NCI-H2029 (cell line): ENCODE measurements at regions not wholly inside any gene's neighbourhood (a gene's known extent, or its start where the extent isn't known, plus 50 kb on each side); places are given as distances from the start of the nearest gene placed in this dataset.

Source experiments
- DNase-seq: peaks from one replicate; lab custom pipeline; 2025; lab: John Stamatoyannopoulos, UW

DNA sequence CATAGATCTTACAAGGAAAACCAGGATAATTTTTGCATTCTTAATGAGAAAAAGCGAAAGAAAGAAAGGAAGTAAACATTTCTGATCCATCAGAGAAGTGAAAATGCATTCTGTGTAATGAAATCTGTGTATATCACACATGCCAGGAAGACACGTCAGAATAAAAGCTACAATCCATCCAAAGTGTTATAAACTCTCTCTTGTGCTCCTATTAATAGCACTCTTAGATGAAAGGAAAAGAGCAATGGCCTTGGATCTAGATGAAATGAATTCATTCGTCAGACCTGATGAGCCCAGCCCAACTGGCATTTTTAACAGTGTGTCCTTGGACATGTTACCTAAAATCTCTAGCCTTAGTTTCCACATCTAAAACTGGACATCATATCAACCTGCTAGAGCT is 885.5 kb downstream of the CDH11 start:
- DNase-seq, result no peak

DNA sequence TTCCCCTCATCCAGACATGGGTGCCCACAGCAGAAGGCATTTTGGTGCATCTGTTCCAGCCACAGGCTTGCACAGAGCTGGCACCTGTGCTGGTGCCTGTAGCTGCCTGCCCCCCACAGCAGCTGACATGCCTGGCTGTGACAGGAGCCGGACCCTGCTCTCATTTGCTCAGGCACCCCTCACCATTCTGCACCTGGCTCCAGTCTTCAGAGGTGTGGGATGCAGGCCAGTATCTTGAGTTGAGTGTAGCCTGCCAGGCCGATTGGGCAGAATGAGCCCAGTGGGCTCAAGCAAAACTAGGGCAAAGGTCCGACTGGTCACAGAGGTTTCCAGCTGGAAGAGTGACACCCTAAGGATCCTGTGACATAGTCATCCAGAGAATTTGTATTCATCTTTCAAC is 887.7 kb downstream of the CDH11 start:
- DNase-seq, result no peak

DNA sequence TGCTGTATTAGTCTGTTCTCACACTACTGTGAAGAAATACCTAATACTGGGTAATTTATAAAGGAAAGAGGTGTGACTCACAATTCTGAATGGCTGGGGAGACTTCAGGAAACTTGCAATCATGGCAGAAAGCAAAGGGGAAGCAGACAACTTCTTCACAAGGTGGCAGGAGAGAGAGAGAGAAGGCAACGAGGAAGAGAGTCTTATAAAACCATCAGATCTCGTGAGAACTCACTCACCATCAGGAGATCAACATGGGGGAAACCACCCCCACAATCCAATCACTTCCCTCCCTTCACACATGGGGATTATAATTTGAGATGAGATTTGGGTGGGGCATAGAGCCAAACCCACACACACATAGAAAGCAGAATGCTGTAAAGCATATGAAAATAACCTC is 896.2 kb downstream of the CDH11 start:
- no peak for DNase-seq

DNA sequence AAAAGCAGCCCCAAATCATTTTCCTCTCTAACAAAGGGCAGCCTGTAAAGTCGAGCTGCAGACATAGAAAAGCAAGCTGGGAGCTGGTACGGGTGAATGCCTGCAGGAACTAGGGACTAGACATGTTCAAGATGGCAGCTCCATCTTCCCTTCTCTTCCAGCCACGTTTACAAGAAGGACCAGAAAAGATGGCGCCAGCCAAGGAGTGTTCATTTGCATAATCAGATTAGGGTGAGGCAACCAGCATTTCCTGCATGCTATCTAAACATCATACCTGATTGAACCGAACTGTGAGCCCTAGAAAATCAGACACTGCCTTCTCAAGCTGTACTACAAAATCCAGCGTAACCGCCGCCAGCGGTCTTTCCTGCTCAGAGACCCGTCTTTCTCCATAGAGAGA is 896.8 kb downstream of the CDH11 start:
- DNase-seq, result no peak

DNA sequence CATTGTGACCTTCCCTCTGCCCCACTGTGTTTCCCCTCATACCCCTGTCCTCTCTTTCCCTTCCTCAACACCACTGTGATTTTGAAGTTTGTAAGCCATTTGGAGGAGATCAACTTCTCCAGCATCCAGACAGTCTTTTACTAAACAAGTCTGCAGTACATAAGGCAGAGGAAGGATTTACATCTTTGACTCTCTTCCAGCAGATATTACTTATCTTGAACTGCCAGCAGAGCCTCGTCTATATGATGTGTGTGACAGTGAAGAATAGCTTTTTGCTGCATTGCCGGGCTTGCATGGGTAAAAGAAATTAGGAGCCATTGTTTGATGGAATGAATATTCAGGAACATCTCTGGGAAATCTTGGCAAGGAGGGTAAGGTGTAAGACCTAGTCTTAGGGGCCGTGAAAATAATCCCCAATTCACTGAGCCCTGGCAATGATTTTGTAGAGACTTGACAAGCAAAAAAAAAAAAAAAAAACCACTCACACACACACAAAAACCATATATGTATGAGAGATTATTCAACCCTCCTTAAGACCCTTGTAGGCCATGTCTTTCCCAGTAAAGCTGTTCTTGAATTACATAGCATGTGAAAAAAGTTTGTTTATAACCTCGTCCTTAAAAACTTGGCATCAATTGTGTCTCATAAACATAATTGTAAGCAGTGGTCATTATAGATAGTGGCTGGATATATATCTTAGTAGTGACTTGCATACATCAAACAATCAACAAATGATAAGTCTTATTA is 903.9 kb downstream of the CDH11 start:
- no peak for DNase-seq

DNA sequence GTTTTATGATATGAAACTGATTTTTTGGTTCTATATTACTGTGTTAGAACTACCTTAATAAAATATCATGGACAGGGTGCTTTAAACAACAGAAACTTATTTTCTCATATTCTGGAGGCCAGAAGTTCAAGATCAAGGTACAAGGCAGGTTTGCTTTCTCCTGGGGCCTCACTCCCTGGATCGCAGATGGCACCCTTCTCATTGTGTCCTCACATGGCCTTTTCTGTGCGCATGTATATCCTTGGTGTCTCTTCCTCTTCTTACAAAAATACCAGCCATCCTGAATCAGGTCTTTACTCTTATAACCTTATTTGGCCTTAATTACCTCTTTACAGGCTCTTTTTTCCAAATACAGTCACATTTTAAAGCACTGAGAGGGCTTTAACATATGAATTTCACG is 906.1 kb downstream of the CDH11 start:
- no peak for DNase-seq

DNA sequence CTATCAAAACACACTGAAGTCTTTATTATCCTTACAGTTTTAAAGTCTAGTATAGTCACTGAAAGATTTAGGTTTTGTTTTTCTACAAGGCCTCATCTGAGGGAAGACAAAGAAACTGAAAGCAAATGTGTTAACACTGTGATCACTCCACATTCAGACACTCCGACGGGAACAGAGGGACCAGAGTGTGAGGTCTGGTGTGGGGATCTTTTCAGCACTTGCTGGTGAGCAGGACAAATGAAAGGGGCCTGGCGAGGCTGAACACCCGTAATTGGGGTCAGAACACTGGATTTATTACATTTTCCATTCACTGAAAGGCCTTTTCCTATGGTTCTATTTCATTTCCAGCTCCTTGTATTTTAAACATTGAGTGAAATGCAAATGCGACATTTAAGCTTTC is 910.5 kb downstream of the CDH11 start:
- DNase-seq, result no peak

DNA sequence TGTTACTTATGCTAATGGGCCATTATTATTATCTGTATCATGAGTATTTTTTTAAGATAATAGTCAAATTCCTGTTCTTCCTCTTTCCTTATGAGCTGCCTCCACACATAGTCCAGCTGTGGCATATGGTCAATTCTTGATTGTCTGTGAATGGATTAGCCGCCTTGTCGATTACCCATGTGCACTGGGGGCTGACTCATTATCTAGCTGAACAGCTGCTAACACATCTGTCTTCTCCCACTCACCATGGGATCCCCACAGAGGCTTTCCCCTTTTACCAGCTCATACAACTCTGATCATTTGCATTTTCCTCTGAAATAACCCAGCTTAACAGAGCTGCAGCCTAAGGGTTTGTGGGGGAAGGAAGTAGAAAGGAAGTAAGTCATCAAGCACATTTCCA is 915.0 kb downstream of the CDH11 start:
- no peak for DNase-seq

DNA sequence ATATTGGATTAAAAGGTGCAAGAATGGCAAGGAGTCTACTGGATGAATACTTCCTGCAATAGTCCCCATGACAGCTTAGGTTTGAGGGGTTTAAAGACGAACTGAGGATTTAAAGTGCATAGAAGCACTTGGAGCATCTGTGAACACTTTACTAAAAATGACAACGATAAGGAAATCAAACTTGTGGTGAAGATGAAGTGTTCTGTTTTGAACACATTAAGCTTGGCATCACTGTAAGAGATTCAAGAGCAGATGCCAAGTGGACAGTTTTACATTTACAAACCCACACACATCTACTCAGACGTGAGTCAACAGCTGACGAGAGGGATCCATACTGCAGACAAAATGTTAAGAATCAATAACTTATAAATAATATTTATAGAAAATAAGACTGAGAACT is 918.7 kb downstream of the CDH11 start:
- no peak for DNase-seq

DNA sequence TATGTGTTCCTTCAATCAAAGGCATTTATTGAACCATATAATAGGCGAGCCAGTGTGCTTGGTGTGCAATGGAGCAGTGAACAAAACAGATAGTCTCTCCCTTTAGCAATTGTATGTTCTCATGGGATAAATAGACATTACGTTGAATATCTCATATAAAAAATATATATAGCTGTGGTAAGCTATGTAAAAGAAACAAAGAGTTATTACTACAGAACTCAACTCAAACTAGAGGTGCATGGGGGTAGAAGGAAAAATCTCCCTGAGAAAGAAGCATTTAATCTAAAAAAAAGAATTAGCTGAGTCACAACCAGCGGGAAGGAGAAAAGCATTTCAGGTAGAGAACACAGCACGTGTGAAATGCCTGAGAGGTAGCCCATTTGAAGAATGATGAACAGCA is 919.3 kb downstream of the CDH11 start:
- no peak for DNase-seq

DNA sequence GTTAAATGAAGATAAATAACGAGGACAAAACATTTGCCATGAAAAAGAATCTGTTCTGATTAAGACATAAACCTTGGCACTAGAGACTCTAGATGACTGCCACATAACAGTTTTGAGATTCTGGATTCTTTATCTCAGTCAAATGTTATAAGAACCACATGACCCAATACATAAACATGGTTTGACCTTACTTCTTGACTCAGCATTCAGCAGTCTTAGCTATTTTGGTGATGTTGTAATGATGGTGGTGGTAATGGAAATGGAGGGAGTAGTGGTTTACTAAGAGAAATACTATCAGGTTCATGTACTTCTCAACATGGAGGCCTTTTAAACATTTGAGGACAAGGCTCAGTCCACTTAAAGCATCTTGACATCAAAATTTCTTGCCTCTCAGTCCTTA is 925.4 kb downstream of the CDH11 start:
- no peak for DNase-seq

DNA sequence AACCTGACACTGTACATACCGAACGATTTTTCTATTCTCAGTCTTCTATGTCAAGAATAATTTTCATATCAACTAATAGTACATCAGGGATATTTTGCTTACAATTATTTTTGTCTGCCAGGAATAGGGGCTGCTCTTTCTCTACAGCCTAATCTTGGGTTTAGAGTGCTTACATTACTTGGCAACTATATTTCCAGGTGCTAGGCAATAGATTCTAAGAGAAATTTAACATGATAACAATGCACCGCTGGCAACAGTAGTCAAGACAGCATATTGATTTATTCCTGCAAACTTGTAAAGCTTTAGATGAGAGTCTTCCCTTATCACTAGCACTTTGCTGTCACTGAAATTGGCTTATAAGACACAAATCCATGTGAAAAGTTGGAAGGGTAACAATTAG is 935.9 kb downstream of the CDH11 start:
- DNase-seq, result no peak

DNA sequence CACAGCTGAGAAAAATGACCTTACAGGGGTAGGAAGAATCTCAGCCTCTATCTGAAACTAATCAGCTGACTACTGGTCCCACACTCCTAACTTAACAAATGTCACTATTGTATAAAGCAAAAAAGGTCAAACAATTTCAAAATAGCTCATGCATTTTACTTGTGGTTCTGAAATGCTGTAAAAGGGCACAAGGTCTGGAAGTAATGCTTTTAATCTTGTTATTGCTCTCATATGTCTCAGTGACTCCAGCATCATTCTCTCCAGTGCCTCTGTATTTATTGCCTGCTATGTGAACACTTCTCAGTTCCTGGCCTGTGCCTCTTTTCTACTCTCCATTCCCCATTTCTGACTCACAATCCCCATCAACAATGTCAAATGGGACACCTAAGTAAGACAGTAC is 937.7 kb downstream of the CDH11 start:
- no peak for DNase-seq

DNA sequence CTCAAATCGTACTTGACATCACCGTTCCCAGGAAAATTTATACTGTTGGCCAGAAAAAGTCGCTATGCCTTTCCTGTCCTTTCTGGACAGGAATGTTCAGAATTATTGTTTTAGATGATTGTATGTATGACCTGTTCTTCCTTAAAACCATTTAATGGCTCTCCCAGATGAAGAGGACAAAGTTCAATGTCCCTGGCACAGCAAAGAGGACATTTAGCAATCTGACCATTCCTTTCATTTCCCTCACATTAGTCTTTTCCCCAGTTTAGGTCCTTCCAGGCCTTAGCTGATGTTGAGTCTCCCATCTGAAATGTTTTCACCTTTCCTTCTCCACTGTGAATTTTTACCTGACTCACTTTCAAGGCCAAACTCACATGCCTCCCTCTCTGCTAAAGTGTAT is 938.9 kb downstream of the CDH11 start:
- no peak for DNase-seq

DNA sequence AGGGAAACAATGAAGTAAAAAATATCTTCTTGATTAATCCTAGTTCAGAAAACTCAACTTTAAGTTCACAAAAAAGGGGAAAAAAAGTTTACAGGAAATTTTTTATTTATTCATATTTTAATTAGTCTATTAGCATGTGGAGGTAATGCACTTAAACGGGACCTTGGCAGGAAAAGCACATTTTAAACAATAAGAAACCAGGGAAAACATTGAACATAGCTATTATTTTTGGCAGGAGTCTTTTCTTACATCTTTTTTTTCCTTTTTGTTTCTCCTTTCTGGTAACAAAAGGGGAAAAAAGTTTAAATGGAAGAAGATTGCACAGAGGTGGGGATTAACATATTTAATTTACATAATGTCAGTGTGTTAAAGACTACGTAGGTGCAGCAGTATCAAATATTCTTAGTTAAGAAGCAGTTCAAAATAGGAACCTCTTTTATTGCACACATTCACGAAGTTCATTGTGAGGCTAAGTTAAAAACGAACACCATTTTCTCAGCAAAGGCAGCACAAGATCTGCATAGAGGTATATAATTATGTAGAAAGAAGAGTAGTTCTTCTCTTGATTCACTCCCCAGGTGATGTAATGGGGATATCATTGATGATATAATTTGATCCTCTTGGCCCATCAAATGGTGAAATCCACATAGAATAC is 940.5 kb downstream of the CDH11 start:
- no peak for DNase-seq

DNA sequence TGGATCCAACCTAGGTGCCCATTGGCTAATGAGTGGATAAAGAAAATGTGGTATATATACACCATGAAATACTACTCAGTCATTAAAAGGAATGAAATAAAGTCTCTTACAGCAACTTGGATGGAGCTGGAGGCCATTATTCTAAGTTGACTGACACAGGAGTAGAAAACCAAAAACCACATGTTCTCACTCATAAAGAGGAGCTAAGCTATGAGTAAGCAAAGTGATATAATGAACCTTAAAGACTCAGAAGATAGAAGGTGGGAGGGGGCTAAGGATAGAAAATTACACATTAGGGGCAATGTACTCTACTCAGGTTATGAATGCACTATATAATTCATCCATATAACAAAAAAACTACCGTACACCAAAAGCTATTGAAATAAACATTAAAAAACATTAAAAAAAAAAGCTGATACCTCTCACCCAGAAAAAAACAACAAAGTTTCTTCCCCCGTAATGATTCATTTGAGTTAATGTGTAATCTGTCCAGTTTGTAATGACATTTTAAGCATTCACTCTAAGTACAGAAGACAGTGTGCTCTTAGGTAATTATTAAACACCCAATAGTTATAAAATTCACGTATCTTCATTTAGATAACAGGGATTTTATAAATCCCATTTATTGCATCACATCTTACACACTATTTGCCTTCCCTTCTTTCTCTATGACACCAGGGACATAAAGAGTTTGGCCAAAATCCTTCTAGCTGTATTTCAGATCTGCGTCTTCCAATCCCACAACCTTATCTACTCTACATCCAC is 941.5 kb downstream of the CDH11 start:
- no peak for DNase-seq

DNA sequence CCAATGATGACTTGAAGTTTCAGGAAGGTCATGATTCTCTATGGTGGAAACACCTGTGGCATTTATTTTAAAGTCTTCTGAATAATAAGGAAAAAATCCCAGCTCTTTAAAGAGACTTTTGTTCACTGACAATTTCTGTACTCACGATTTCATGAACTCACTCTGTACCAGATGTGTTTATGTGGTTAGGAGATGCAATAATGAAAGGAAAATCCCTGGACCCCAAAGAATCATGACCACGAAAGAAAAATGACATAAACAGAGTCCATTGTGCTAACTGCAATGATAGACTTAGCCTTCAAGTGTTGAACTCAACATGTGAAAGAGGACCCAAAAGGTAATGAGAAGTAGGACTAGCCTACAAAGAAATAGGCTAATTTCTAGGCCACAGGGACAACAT is 947.5 kb downstream of the CDH11 start:
- no peak for DNase-seq

DNA sequence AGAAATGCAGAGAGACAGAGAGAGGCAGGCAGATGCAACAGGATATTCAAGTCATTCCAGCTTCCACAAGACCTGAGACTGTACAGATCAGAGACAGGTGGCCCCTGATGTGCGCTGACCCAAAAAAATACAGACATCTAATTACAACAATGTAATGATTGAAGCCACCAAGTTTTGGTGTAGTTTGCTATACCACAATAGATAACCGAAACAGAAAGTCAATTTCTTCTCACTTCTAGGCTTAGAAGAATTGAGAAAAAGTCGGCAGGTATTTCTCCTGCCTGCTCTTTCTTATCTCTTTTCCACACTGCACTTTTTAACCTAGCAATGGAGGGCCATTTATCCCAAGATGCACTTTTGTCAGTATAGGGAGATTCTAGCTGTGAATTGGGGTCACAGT is 949.2 kb downstream of the CDH11 start:
- DNase-seq, result no peak

DNA sequence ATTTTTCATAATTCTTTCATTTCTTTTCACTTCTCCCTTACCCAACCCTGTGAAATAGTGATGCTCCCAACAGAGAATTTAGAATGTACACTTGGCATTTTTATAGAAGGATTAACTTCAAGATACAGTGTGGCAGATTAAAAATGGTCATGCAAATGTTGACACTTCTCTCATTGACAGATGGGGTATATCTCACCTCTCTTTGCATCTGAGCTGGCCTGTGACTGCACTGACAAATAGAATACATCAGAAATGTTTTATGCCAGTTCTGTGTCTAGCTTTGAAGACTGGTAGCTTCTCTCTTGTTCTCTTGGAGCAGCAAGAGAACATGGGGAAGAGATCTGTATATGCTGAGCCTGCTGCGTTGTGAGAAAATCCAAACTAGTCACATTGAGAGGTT is 949.6 kb downstream of the CDH11 start:
- no peak for DNase-seq

DNA sequence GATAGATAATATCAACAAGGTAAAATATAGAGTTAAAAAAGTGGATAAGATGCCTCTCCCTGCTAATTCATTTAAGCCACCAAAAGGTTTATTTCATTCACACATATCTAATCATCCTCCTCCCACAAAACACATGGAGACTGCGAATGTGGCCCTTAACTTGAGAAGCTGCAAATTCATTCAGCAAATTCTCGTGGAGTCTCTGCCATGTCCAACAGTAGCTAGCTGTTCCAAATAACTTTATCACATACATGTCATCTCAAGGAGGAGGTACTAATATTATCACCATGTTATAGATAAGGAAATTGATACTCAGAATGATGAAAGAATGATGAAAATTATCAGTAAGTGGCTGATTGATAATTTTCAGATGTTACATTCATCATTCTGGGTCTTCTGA is 950.2 kb downstream of the CDH11 start:
- no peak for DNase-seq

DNA sequence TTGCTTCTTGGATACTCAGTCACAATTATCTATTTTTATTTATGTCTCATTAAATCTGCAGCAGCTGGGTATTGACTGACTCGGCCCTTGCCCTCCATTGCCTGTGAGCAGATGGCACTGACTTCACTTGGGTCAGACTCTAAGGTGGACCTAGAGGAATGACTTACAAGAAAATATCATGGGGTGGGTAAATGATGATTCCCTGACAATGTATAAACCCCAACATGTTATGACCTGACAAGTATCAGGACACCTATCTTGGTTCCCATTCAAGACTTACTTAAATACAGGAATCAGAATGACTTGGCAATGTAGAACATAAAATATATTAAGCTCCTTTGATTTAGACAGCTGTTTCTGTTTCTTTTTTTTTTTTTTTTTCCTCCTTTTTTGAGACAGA is 953.5 kb downstream of the CDH11 start:
- DNase-seq, result no peak

DNA sequence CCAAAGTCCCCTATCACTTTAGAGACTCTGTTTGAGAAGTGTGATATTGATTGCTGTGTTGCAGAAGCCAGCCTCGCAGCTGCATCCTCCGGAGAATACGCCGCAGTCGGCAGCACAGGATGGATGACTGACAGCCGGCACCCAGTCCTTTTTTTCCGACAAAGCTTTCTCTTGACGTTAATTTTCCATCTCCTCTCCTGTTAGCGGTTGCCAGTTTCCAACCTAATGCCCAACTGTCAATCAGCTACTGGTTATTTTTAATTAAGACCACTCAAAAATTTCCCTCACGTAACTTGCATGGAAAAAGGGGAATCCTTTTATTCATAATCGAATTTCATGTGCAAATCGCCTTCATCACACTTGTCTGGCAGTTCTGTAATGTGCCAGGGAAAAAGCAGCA is 953.9 kb downstream of the CDH11 start:
- no peak for DNase-seq

DNA sequence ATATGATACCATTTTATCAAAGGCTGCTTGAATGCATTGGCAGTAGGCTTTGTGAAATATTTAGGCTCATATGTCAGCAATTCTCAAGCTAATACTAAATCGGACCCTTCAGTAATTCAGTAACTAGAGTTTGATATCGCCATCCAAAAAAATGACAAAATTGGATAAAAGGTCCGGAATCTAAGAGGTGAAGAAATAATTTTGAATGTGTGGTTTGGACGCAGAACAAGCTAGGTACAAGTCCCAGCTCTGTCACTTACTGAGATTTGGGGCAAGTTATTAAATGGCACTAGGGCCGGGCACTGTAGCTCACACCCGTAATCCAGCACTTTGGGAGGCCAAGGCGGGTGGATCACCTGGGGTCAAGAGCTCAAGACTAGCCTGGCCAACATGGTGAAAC is 956.5 kb downstream of the CDH11 start:
- DNase-seq, result no peak
